GM12878 (cell line): ENCODE measurements at regions not wholly inside any gene's neighbourhood (a gene's known extent, or its start where the extent isn't known, plus 50 kb on each side); places are given as distances from the start of the nearest gene placed in this dataset.

Source experiments
- ATAC-seq: fragments of 200-7000 bp; cut with Tn5 transposase; 3 replicates; pipeline ENCODE4 v1.9.1; 2020; ENCODE audit warnings: mild to moderate bottlenecking, moderate library complexity
- BruUV-seq: library from RNA; stranded (reverse); fragments of 400-500 nt; replicated peaks from 2 replicates; lab custom pipeline; 2021; lab: Mats Ljungman, UMichigan
- CTCF ChIA-PET: fragments of 300-600 bp; sonication (Branson Sonifier 250); formaldehyde crosslinking; extraction: SDS; loops from one replicate; lab custom pipeline; 2021; ENCODE audit warnings: inconsistent platforms; lab: Yijun Ruan, JAX
- POLR2A ChIA-PET: fragments of 350-600 bp; formaldehyde crosslinking; extraction: SDS; loops from one replicate; lab custom pipeline; 2021; ENCODE audit warnings: inconsistent platforms; lab: Charles Lee
- RAD21 ChIA-PET: fragments of 300-600 bp; sonication (Branson Sonifier 250); formaldehyde crosslinking; loops from one replicate; lab custom pipeline; 2023; ENCODE audit warnings: antibody characterized with exemption; ENCODE audit not compliant: unreplicated experiment; lab: Charles Lee
- SMC1A ChIA-PET: fragments of 300-600 bp; sonication (Branson Sonifier 250); formaldehyde crosslinking; loops from one replicate; lab custom pipeline; 2023; ENCODE audit not compliant: unreplicated experiment, uncharacterized antibody; lab: Charles Lee
- DNase-seq: peaks from one replicate; pipeline ENCODE4 v3.0.0-alpha.2; 2011; ENCODE audit warnings: low read depth, low spot score
- FAIRE-seq: peaks from 3 replicates; lab custom pipeline; 2011; peaks lifted over from hg19 to GRCh38; lab: Jason Lieb, UNC
- H2AFZ ChIP-seq: 2 replicates; pipeline ENCODE4 v1.6.0; 2011; ENCODE audit warnings: low read depth, low read length, control low read depth; ENCODE audit not compliant: control insufficient read depth
- H3K27ac ChIP-seq: 2 replicates; pipeline ENCODE4 v1.5.1; 2011; ENCODE audit warnings: control low read depth; ENCODE audit not compliant: control insufficient read depth, insufficient read depth
- H3K27me3 ChIP-seq, 2 experiments: replicated peaks in 1 of 2; 2 replicates each; pipeline versions ENCODE4 v1.6.0 to v1.6.1; 2011; ENCODE audit warnings: low read length in 1 of 2; ENCODE audit not compliant: control insufficient read depth in 2 of 2, insufficient read depth in 2 of 2
- H3K36me3 ChIP-seq, 2 experiments: 2 replicates each; pipeline ENCODE4 v1.5.1; 2011; ENCODE audit warnings: low read length in 1 of 2; ENCODE audit not compliant: control insufficient read depth in 2 of 2, insufficient read depth in 2 of 2
- H3K4me1 ChIP-seq: 2 replicates; pipeline ENCODE4 v1.6.1; 2011; ENCODE audit warnings: mild to moderate bottlenecking, low read length, moderate library complexity, mixed read lengths; ENCODE audit not compliant: control insufficient read depth, insufficient read depth
- H3K4me2 ChIP-seq: 2 replicates; pipeline ENCODE4 v1.6.0; 2011; ENCODE audit warnings: control low read depth; ENCODE audit not compliant: control insufficient read depth, insufficient read depth
- H3K4me3 ChIP-seq: fragments of 200-600 bp; sonication (generic); 2 replicates; pipeline ENCODE4 v1.5.1; 2016
- H3K79me2 ChIP-seq: 2 replicates; pipeline ENCODE4 v1.6.0; 2011; ENCODE audit warnings: low read length; ENCODE audit not compliant: control insufficient read depth, insufficient read depth
- H3K9ac ChIP-seq: 2 replicates; pipeline ENCODE4 v1.8.0; 2011; ENCODE audit warnings: low read length, control low read depth, mixed read lengths; ENCODE audit not compliant: control insufficient read depth, insufficient read depth
- H3K9me3 ChIP-seq: replicated peaks from 3 replicates; pipeline ENCODE4 v1.5.1; 2011; ENCODE audit warnings: mild to moderate bottlenecking, low read length; ENCODE audit not compliant: control insufficient read depth, insufficient read depth
- H4K20me1 ChIP-seq: 2 replicates; pipeline ENCODE4 v1.6.0; 2011; ENCODE audit not compliant: control insufficient read depth, insufficient read depth
- BACH1 ChIP-seq: fragments of 450-650 bp; IDR thresholded peaks from 2 replicates; pipeline ENCODE4 v1.6.1; 2017; ENCODE audit warnings: mild to moderate bottlenecking, borderline replicate concordance
- FOXK2 ChIP-seq: fragments of 450-650 bp; IDR thresholded peaks from 2 replicates; pipeline ENCODE4 v1.6.1; 2017; ENCODE audit warnings: mild to moderate bottlenecking, moderate library complexity
- GABPA ChIP-seq: IDR thresholded peaks from 2 replicates; pipeline ENCODE4 v1.6.1; 2014; ENCODE audit warnings: antibody characterized with exemption, low read depth, mild to moderate bottlenecking, inconsistent platforms
- NFIC ChIP-seq: IDR thresholded peaks from 2 replicates; pipeline ENCODE4 v1.6.1; 2012; ENCODE audit warnings: low read depth, mild to moderate bottlenecking, inconsistent platforms, low read length, moderate library complexity
- NRF1 ChIP-seq: conservative IDR thresholded peaks from 2 replicates; pipeline ENCODE4 v1.6.1; 2011; ENCODE audit warnings: mild to moderate bottlenecking, low read depth, low read length, improper control_type of control experiment
- RAD51 ChIP-seq: fragments of 450-650 bp; IDR thresholded peaks from 2 replicates; pipeline ENCODE4 v1.6.1; 2016; ENCODE audit warnings: moderate library complexity, mild to moderate bottlenecking, inconsistent platforms
- SRF ChIP-seq, 2 experiments: IDR thresholded peaks; 2 replicates each; pipeline ENCODE4 v1.6.1; 2011; ENCODE audit warnings: low read depth in 2 of 2, low read length in 2 of 2, mild to moderate bottlenecking in 1 of 2, moderate library complexity in 1 of 2
- STAT3 ChIP-seq: IDR thresholded peaks from 2 replicates; pipeline ENCODE4 v1.6.1; 2011; ENCODE audit warnings: low read depth, low read length, improper control_type of control experiment
- WGBS: methylation state at CpG from one replicate; pipeline ENCODE4 v1.1.6; 2016; ENCODE audit warnings: low lambda C conversion rate; ENCODE audit not compliant: insufficient replicate concordance, insufficient coverage; ENCODE audit errors: missing lambda C conversion rate; 5-methylcytosine and 5-hydroxymethylcytosine counted together
- in situ Hi-C: fragments of 300-500 bp; cut with MboI; formaldehyde crosslinking; loops from 9 replicates; pipeline ENCODE4 v1.14.3; 2018; ENCODE audit warnings: mixed read lengths
- intact Hi-C: fragments of 100-400 bp; cut with micrococcal nuclease; formaldehyde crosslinking; loops from one replicate; pipeline ENCODE4 v1.14.2; 2022; ENCODE audit not compliant: unreplicated experiment
- TF ChIP-seq, protein P1 (sequence below): fragments of 450-650 bp; IDR thresholded peaks from 2 replicates; pipeline ENCODE4 v1.6.1; 2018; ENCODE audit warnings: mild to moderate bottlenecking, low read depth, moderate library complexity; ENCODE audit not compliant: partially characterized antibody

- no peak for TF ChIP-seq STAT3
- no peak for TF ChIP-seq GABPA
- TF ChIP-seq, protein P1, sequence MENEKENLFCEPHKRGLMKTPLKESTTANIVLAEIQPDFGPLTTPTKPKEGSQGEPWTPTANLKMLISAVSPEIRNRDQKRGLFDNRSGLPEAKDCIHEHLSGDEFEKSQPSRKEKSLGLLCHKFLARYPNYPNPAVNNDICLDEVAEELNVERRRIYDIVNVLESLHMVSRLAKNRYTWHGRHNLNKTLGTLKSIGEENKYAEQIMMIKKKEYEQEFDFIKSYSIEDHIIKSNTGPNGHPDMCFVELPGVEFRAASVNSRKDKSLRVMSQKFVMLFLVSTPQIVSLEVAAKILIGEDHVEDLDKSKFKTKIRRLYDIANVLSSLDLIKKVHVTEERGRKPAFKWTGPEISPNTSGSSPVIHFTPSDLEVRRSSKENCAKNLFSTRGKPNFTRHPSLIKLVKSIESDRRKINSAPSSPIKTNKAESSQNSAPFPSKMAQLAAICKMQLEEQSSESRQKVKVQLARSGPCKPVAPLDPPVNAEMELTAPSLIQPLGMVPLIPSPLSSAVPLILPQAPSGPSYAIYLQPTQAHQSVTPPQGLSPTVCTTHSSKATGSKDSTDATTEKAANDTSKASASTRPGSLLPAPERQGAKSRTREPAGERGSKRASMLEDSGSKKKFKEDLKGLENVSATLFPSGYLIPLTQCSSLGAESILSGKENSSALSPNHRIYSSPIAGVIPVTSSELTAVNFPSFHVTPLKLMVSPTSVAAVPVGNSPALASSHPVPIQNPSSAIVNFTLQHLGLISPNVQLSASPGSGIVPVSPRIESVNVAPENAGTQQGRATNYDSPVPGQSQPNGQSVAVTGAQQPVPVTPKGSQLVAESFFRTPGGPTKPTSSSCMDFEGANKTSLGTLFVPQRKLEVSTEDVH: no peak
- no peak for TF ChIP-seq NFIC
Measured at GRCh38 chr5:19258686-19259085, 729.3 kb downstream of the CDH18 start (continued).

DNA sequence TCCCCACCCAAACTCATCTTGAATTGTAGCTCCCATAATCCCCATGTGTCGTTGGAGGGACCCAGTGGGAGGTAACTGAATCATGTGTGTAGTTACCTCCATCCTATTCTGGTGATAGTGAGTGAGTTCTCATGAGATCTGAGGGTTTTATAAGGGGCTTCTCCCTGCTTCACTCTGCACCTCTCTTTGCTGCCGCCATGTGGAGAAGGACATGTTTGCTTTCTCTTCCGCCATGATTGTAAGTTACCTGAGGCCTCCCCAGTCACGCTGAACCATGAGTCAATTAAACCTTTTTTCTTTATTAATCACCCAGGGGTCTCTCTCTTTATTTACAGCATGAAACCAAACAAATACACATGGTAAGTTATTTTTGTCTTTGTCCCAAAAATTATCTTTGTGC, 726.1 kb downstream of the CDH18 start:
- DNase-seq (no peak), ATAC-seq (no peak), FAIRE-seq (no peak)
- Histone ChIP-seq H2AFZ (no peak overlapping the region), H4K20me1 (no peaks in the 10 kb centered on the region), H3K4me2 (no peak overlapping the region), H3K27ac (no peak overlapping the region), H3K27me3 (no peaks in the 10 kb centered on the region), H3K9ac (no peak overlapping the region), H3K79me2 (no peaks in the 10 kb centered on the region), H3K9me3 (no peaks in the 10 kb centered on the region), H3K4me1 (no peaks in the 10 kb centered on the region), H3K36me3 (no peaks in the 10 kb centered on the region), H3K4me3 (no peak overlapping the region)
- RAD21 ChIA-PET: no interaction called here
- WGBS: 20% methylated on average over 4 of the region's 4 CpGs
- intact Hi-C loops (no loop called here), in situ Hi-C loops (no loop called here)
- CTCF ChIA-PET: no interaction called here
- BruUV-seq: no TSS peak
- TF ChIP-seq RAD51 (no peak), FOXK2 (no peak), SRF (IDR thresholded peaks at IDR 0.05; ENCODE audit: low read depth in 2 of 2, low read length in 2 of 2) (no peak), NRF1 (no peak), BACH1 (no peak)
- POLR2A ChIA-PET: no interaction called here
- SMC1A ChIA-PET: no interaction called here
